ENCODE measurements at regions not wholly inside any gene's neighbourhood (a gene's known extent, or its start where the extent isn't known, plus 50 kb on each side); places are given as distances from the start of the nearest gene placed in this dataset.

DNA sequence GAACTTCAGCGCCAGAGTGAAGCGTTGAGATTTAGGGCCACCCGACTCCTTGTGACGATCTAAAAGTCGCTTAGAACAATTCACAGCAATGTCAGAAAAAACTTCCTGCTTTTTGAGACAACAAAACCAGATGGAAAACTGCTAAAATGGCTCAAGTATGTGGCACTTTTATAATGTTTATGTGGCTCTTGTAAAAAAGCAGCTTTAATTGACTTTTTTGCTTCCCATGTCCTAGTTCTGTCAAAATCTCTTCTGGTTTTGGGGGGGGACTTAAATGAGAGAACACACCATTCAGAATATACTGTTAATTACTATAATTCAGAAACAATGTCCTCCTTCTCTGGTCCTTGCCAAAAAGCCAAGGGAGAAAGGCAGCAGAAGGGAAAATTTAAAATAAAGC lies 154.7 kb upstream of the LSM14A start:
- TF ChIP-seq CTCF (conservative IDR thresholded peaks at IDR 0.05; ENCODE audit: low read length), result no peak
- TF ChIP-seq EZH2phosphoT487 (IDR thresholded peaks at IDR 0.05; ENCODE audit: borderline replicate concordance), result no peak
